Thoracic aorta (tissue), 2 donors: ENCODE measurements at regions not wholly inside any gene's neighbourhood (a gene's known extent, or its start where the extent isn't known, plus 50 kb on each side); places are given as distances from the start of the nearest gene placed in this dataset.

Experiments
- ATAC-seq: fragments of 150-250 bp; one replicate; pipeline ENCODE4 v1.8.0; 2017; ENCODE audit warnings: low read depth; ENCODE audit not compliant: insufficient number of reproducible peaks, low FRiP score
- DNase-seq: peaks from one replicate; pipeline ENCODE4 v3.0.0-alpha.2; 2020; ENCODE audit warnings: low spot score
- H3K27ac ChIP-seq, 2 donors: fragments of 200-600 bp; sonication (generic); 1 replicate in 1 of 2; 2 replicates in 1 of 2; pipeline ENCODE4 v1.5.1; 2016; ENCODE audit warnings: mild to moderate bottlenecking in 2 of 2, moderate library complexity in 2 of 2
- H3K27me3 ChIP-seq: fragments of 200-600 bp; sonication (generic); replicated peaks from 2 replicates; pipeline ENCODE4 v1.6.0; 2016; ENCODE audit warnings: mild to moderate bottlenecking; ENCODE audit not compliant: insufficient read depth
- H3K36me3 ChIP-seq: fragments of 200-600 bp; sonication (generic); one replicate; pipeline ENCODE4 v1.5.1; 2016
- H3K4me1 ChIP-seq, 2 donors: fragments of 200-600 bp; sonication (generic); 1 replicate in 1 of 2; 2 replicates in 1 of 2; pipeline versions ENCODE4 v1.5.1 to v1.6.0; 2016; ENCODE audit warnings: low read depth in 2 of 2, mild to moderate bottlenecking in 1 of 2; ENCODE audit not compliant: control insufficient read depth in 1 of 2
- H3K4me3 ChIP-seq: fragments of 200-600 bp; sonication (generic); 2 replicates; pipeline ENCODE4 v1.5.1; 2016; ENCODE audit warnings: mild to moderate bottlenecking
- H3K9me3 ChIP-seq: fragments of 200-600 bp; sonication (generic); 2 replicates; pipeline ENCODE4 v1.5.1; 2016
- TF ChIP-seq, protein P1 (sequence below): fragments of 200-600 bp; sonication (generic); IDR thresholded peaks from one replicate; pipeline ENCODE4 v1.5.1; 2019; ENCODE audit warnings: antibody characterized with exemption

- Histone ChIP-seq H3K36me3 (no peaks in the 10 kb centered on the region), H3K4me3 (no peak overlapping the region), H3K4me1 (no peaks in the 10 kb centered on the region), H3K27me3 (no peaks in the 10 kb centered on the region), H3K9me3 (no peaks in the 10 kb centered on the region), H3K27ac (no peak overlapping the region)
- DNase-seq (no peak), ATAC-seq (no peak)
- TF ChIP-seq, protein P1, sequence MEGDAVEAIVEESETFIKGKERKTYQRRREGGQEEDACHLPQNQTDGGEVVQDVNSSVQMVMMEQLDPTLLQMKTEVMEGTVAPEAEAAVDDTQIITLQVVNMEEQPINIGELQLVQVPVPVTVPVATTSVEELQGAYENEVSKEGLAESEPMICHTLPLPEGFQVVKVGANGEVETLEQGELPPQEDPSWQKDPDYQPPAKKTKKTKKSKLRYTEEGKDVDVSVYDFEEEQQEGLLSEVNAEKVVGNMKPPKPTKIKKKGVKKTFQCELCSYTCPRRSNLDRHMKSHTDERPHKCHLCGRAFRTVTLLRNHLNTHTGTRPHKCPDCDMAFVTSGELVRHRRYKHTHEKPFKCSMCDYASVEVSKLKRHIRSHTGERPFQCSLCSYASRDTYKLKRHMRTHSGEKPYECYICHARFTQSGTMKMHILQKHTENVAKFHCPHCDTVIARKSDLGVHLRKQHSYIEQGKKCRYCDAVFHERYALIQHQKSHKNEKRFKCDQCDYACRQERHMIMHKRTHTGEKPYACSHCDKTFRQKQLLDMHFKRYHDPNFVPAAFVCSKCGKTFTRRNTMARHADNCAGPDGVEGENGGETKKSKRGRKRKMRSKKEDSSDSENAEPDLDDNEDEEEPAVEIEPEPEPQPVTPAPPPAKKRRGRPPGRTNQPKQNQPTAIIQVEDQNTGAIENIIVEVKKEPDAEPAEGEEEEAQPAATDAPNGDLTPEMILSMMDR = no peak
Measured at GRCh38 chr12:84793558-84794367, 118.8 kb downstream of the SLC6A15 start.

GRCh38 chr12:84791444-84791843, 121.2 kb downstream of the SLC6A15 start:
- ATAC-seq = no peak
- DNase-seq = no peak

DNA sequence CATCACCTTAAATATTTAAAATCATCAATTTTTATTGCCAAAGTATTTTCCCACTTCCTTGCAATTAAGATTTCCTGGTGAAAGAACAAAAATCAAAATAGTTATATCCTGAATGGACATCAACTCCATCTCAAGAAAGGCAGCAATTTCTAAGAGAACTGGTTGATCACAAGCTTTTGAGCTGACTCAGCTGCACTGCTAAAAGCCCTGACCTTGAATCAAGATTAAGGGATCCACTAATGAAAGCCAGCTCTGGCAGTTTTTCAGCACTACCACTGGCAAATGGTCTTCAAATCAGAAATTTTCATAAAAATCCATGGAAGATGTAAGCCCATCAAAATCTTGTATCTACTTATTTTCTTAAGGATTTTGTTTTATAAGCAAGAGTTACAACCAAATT, 123.4 kb downstream of the SLC6A15 start:
- TF ChIP-seq, protein P1 = no peak
- no peak for ATAC-seq
- Histone ChIP-seq H3K27ac (no peak overlapping the region), H3K27me3 (no peaks in the 10 kb centered on the region), H3K4me1 (no peaks in the 10 kb centered on the region), H3K36me3 (no peaks in the 10 kb centered on the region), H3K9me3 (no peaks in the 10 kb centered on the region), H3K4me3 (no peak overlapping the region)
- no peak for DNase-seq

More at GRCh38 chr12:84791444-84791843, 121.2 kb downstream of the SLC6A15 start:
- TF ChIP-seq, protein P1 = no peak
- Histone ChIP-seq H3K27me3 (no peaks in the 10 kb centered on the region), H3K4me3 (no peak overlapping the region), H3K36me3 (no peaks in the 10 kb centered on the region), H3K9me3 (no peaks in the 10 kb centered on the region), H3K27ac (no peak overlapping the region), H3K4me1 (no peaks in the 10 kb centered on the region)

DNA sequence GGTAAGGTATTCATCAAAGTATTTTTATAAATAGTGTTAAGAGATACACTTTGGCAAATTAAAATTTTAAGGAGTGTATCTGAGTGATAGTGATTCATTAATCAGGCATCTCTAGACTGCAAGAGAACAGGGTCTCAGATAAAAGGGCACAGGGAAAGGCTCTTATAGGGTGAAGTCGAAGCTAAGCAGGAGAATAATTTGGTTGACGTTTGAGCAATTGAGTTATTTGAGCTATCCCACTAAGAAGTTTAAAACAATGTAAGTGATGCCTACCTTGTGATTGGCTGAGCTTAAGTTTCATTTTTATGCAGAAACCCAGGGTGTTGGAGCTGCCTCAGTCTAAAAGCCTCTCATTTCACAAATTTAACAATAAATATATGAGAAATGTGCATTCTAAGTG, 125.3 kb downstream of the SLC6A15 start:
- no peaks in the 10 kb centered on the region for H3K9me3 ChIP-seq
- no peak overlapping the region for H3K27ac ChIP-seq
- no peak for DNase-seq
- no peaks in the 10 kb centered on the region for H3K27me3 ChIP-seq
- ATAC-seq = no peak
- TF ChIP-seq, protein P1 = no peak
- H3K36me3 ChIP-seq = no peaks in the 10 kb centered on the region
- no peaks in the 10 kb centered on the region for H3K4me1 ChIP-seq
- H3K4me3 ChIP-seq = no peak overlapping the region

- no peak for ATAC-seq
Measured at GRCh38 chr12:84786622-84787021, 126.0 kb downstream of the SLC6A15 start.

More at GRCh38 chr12:84786622-84787021, 126.0 kb downstream of the SLC6A15 start:
- no peak overlapping the region for H3K4me3 ChIP-seq
- no peaks in the 10 kb centered on the region for H3K27me3 ChIP-seq
- TF ChIP-seq, protein P1 = no peak
- H3K27ac ChIP-seq = no peak overlapping the region
- no peaks in the 10 kb centered on the region for H3K36me3 ChIP-seq
- no peaks in the 10 kb centered on the region for H3K4me1 ChIP-seq
- H3K9me3 ChIP-seq = no peaks in the 10 kb centered on the region
- no peak for DNase-seq
